ENCODE measurements at regions not wholly inside any gene's neighbourhood (a gene's known extent, or its start where the extent isn't known, plus 50 kb on each side); places are given as distances from the start of the nearest gene placed in this dataset.

DNA sequence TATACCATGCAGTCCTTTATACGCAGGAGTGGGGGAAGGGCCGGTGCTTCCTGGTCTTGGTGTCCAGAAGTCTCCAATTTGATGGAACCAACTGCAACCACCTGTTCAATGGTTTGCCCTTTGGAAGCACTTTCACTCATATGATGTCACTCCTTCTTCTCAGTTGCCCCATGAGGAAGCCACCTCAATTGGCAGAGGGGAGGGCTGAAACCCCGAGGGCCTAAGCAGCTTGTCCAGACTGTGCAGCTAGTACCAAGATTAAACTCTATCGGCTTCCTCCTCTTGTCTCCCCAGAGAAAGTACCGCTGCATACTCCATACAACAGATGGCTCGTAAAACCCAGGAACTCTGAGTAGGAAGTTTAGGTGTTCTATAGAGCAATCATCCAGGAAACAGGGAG lies 789.4 kb downstream of the TYW1 start:
- H3K18ac ChIP-seq (ENCODE audit: extremely low read depth, low read length) = no peak overlapping the region
- no peak overlapping the region for H3K4me3 ChIP-seq (ENCODE audit: extremely low read depth in 1 of 4, insufficient read depth in 2 of 4, low read depth in 3 of 4, low read length in 4 of 4)
- H3K79me1 ChIP-seq (ENCODE audit: low read depth, low read length) = no peaks in the 10 kb centered on the region
- WGBS, 2 experiments (ENCODE audit: extremely low coverage in 1 of 2, insufficient coverage in 1 of 2, insufficient read length in 1 of 2, insufficient replicate concordance in 2 of 2, low coverage in 1 of 2, low lambda C conversion rate in 2 of 2, missing lambda C conversion rate in 1 of 2) = 87% methylated on average over 6 of the region's 6 CpGs; no CpG with 5 or more reads in 1 of the 2 experiments
- H2AFZ ChIP-seq (ENCODE audit: low read length) = no peak overlapping the region
- H3K4ac ChIP-seq (replicated peaks; ENCODE audit: insufficient read length, low read depth, low read length) = no peak overlapping the region
- H3K23me2 ChIP-seq (ENCODE audit: low read depth, low read length) = no peaks in the 10 kb centered on the region
- H3K56ac ChIP-seq (replicated peaks; ENCODE audit: insufficient read length, low read depth, low read length) = no peak overlapping the region
- DNase-seq (ENCODE audit: low read depth in 1 of 2, low spot score in 2 of 2) (no peak), FAIRE-seq (no peak)
- H3K4me1 ChIP-seq (replicated peaks in 1 of 4; ENCODE audit: control insufficient read depth in 3 of 4, insufficient read depth in 4 of 4, low read length in 3 of 4) = no peaks in the 10 kb centered on the region; a peak in 1 of 7 replicates
- H2BK15ac ChIP-seq (ENCODE audit: low read length) = no peak overlapping the region
- H3K27me3 ChIP-seq (replicated peaks in 1 of 4; ENCODE audit: control insufficient read depth in 3 of 4, extremely low read depth in 1 of 4, insufficient read depth in 3 of 4, low read length in 3 of 4) = no peaks in the 10 kb centered on the region
- H2BK120ac ChIP-seq (replicated peaks; ENCODE audit: low read depth, low read length) = no peak overlapping the region
- no peak overlapping the region for H4K5ac ChIP-seq (ENCODE audit: insufficient read length, low read depth, low read length)
- H2BK5ac ChIP-seq (ENCODE audit: low read depth, low read length) = no peak overlapping the region
- H2BK20ac ChIP-seq (ENCODE audit: low read length) = no peak overlapping the region
- H2AK5ac ChIP-seq (ENCODE audit: low read depth, low read length) = no peak overlapping the region
- ChIA-PET CTCF (ENCODE audit: partially characterized antibody) (interaction anchor here (0.6 to 1.0 kb wide), 3 partner anchors 73 to 1217 kb away, joined by 3 read pairs; no protein-coding TSS in a partner anchor), POLR2A (ENCODE audit: partially characterized antibody) (no interaction called here)
- no peaks in the 10 kb centered on the region for H3K9me3 ChIP-seq (ENCODE audit: insufficient read depth in 2 of 2, low read depth in 1 of 2, low read length in 1 of 2)
- TF ChIP-seq BRCA1 (IDR thresholded peaks at IDR 0.05; ENCODE audit: low read depth, low read length) (no peak), CHD2 (IDR thresholded peaks at IDR 0.05; ENCODE audit: low read length) (no peak)
- H4K91ac ChIP-seq (replicated peaks; ENCODE audit: insufficient read length, low read length) = no peak overlapping the region
- no peak overlapping the region for H3K23ac ChIP-seq (ENCODE audit: insufficient read length)
- H3K9ac ChIP-seq (replicated peaks in 1 of 4; ENCODE audit: extremely low read depth in 1 of 4, low read depth in 3 of 4, low read length in 3 of 4) = no peak overlapping the region
- H2BK12ac ChIP-seq (ENCODE audit: low read depth, low read length) = no peak overlapping the region
- H3K14ac ChIP-seq (ENCODE audit: insufficient read length) = no peak overlapping the region
- no peaks in the 10 kb centered on the region for H4K20me1 ChIP-seq (replicated peaks in 1 of 2; ENCODE audit: control insufficient read depth in 1 of 2, insufficient read depth in 2 of 2, low read length in 2 of 2)
- H3K27ac ChIP-seq (ENCODE audit: low read depth, low read length) = no peak overlapping the region
- no peak overlapping the region for H4K8ac ChIP-seq (ENCODE audit: extremely low read depth, insufficient read depth, low read length)
- H3K79me2 ChIP-seq (ENCODE audit: control insufficient read depth in 1 of 2, insufficient read depth in 2 of 2, low read length in 2 of 2) = no peaks in the 10 kb centered on the region
- no peaks in the 10 kb centered on the region for H3K36me3 ChIP-seq (ENCODE audit: control insufficient read depth in 2 of 4, insufficient read depth in 4 of 4, low read length in 3 of 4)
- no peak overlapping the region for H3K4me2 ChIP-seq (ENCODE audit: insufficient read depth in 1 of 2, low read depth in 2 of 2, low read length in 2 of 2)

Measured in H1 (cell line).